ENCODE measurements at regions not wholly inside any gene's neighbourhood (a gene's known extent, or its start where the extent isn't known, plus 50 kb on each side); places are given as distances from the start of the nearest gene placed in this dataset.

DNA sequence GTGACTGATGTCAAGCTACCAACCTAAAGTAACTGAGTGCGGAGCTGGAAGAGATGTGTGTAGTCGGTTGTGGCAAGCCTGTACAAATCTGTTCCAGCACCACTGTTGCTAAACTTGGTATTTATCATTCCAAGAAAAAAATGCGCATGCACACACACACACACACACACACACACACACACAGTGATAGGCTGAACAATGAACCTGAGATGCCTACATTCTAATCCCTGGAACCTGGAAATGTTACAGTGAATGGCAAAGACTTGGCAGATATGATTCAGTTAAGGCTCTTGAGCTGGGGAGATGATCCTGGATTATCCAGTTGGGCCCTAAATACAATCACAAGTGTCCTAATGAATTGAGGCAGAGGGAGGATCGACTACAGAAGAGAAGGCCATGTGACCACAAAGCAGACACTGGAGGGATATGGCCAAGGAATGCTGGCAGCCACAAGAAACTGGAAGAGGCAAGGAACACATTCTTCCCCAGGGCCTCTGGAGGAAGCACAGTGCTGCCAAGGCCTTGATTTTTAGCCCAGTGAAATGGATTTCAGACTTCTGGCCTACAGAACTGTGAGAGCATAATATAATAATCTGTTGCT is 49.7 kb upstream of the LHFPL2 start:
- Histone ChIP-seq H3K4me1 (ENCODE audit: insufficient read depth, poor library complexity, severe bottlenecking) (peaks cover 34% of the 10 kb centered on the region), H3K9me3 (ENCODE audit: severe bottlenecking) (peaks cover 3% of the 10 kb centered on the region), H3K36me3 (ENCODE audit: low read depth) (no peaks in the 10 kb centered on the region), H3K4me3 (ENCODE audit: severe bottlenecking) (no peak overlapping the region), H3K27me3 (ENCODE audit: insufficient read depth, poor library complexity, severe bottlenecking) (no peaks in the 10 kb centered on the region), H3K27ac (ENCODE audit: poor library complexity, severe bottlenecking) (peak overlapping the region; percentile 96)
- TF ChIP-seq, protein P1, sequence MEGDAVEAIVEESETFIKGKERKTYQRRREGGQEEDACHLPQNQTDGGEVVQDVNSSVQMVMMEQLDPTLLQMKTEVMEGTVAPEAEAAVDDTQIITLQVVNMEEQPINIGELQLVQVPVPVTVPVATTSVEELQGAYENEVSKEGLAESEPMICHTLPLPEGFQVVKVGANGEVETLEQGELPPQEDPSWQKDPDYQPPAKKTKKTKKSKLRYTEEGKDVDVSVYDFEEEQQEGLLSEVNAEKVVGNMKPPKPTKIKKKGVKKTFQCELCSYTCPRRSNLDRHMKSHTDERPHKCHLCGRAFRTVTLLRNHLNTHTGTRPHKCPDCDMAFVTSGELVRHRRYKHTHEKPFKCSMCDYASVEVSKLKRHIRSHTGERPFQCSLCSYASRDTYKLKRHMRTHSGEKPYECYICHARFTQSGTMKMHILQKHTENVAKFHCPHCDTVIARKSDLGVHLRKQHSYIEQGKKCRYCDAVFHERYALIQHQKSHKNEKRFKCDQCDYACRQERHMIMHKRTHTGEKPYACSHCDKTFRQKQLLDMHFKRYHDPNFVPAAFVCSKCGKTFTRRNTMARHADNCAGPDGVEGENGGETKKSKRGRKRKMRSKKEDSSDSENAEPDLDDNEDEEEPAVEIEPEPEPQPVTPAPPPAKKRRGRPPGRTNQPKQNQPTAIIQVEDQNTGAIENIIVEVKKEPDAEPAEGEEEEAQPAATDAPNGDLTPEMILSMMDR (IDR thresholded peaks at IDR 0.05; ENCODE audit: poor library complexity, severe bottlenecking): no peak
- DNase-seq (ENCODE audit: low spot score): no peak
- no peak for ATAC-seq (ENCODE audit: low read depth)

Data from RWPE2 (cell line).